Activated CD8-positive, alpha-beta T cell treated with anti-CD3 and anti-CD28 coated beads for 36 hours (primary cell): ENCODE measurements at regions not wholly inside any gene's neighbourhood (a gene's known extent, or its start where the extent isn't known, plus 50 kb on each side); places are given as distances from the start of the nearest gene placed in this dataset.

Experiments
- ATAC-seq: fragments of 200-7000 bp; cut with Tn5 transposase; one replicate; pipeline ENCODE4 v1.10.0; 2021; ENCODE audit warnings: mild to moderate bottlenecking, moderate library complexity
- CTCF ChIA-PET: fragments of 350-600 bp; sonication (Branson Sonifier 250); formaldehyde crosslinking; loops from one replicate; lab custom pipeline; 2021; ENCODE audit warnings: antibody characterized with exemption; lab: Charles Lee
- POLR2A ChIA-PET: fragments of 350-600 bp; sonication (Branson Sonifier 250); formaldehyde crosslinking; loops from one replicate; lab custom pipeline; 2021; ENCODE audit warnings: antibody characterized with exemption; lab: Charles Lee
- DNase-seq: peaks from one replicate; pipeline ENCODE4 v3.0.0-alpha.2; 2020
- H3K27ac Mint-ChIP-seq: one replicate; pipeline ENCODE4 v1.8.0; 2021; ENCODE audit warnings: mild to moderate bottlenecking, mixed read lengths
- H3K27me3 Mint-ChIP-seq: one replicate; pipeline ENCODE4 v1.8.0; 2021; ENCODE audit warnings: mixed read lengths
- H3K36me3 Mint-ChIP-seq: one replicate; pipeline ENCODE4 v1.8.0; 2021; ENCODE audit warnings: low read depth, mixed read lengths
- H3K4me1 Mint-ChIP-seq: one replicate; pipeline ENCODE4 v1.8.0; 2021; ENCODE audit warnings: low read depth, mixed read lengths
- H3K4me3 Mint-ChIP-seq: one replicate; pipeline ENCODE4 v1.8.0; 2021; ENCODE audit warnings: mild to moderate bottlenecking, moderate library complexity, mixed read lengths
- H3K9me3 Mint-ChIP-seq: one replicate; pipeline ENCODE4 v1.8.0; 2021; ENCODE audit warnings: mixed read lengths
- CTCF ChIP-seq: fragments of 200-600 bp; IDR thresholded peaks from one replicate; pipeline ENCODE4 v1.8.0; 2022; ENCODE audit warnings: antibody characterized with exemption, mild to moderate bottlenecking
- intact Hi-C: fragments of 100-400 bp; cut with micrococcal nuclease; formaldehyde crosslinking; loops from one replicate; pipeline ENCODE4 v1.10.0; 2022

DNA sequence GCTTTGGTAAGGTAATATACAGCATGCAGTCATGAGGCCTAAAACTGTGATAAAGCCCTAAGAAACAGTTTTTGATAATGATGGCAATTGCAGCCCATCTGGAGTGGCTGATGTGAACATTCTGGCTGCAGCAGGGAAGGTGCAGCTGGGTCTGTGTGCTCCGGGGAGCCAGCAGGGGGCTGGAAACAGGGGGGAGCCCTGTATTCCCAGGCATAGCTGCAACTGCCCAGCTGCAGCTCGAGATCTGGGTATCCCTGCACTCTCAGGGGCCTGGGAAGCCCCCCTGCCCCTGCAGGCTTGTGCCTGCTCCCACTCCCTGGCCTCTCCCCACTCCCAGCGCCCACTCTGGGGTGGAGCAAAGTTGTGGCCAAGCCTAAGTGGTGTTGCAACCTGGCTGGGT, 95.6 kb downstream of the RRAGB start:
- Mint-ChIP-seq H3K36me3 (no peaks in the 10 kb centered on the region), H3K27ac (no peak overlapping the region), H3K4me3 (no peak overlapping the region), H3K9me3 (no peaks in the 10 kb centered on the region), H3K27me3 (peaks cover 1% of the 10 kb centered on the region), H3K4me1 (no peaks in the 10 kb centered on the region)
- no peak for ATAC-seq
- TF ChIP-seq CTCF = no peak
- intact Hi-C loops = no loop called here
- ChIA-PET CTCF (no interaction called here), POLR2A (no interaction called here)
- no peak for DNase-seq

DNA sequence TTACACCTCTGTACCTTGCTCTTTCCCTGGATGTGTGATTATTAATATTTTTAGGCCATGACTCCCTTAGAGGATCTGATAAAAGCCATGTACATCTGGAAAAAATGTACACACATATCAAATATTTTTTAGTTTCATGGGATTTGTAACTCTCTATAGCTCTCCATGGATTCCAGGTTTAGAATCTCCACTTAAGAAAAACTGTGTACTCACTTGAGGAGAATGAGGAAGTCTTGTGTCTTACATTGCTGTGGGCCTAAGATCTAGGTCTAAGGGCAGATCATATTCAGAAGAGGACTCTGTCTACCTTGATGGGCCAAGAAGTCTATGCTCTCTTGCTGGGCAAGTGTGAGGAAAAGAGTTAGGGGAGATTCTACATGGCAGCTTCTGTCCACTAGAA, 98.0 kb downstream of the RRAGB start:
- Mint-ChIP-seq H3K27ac (no peak overlapping the region), H3K4me1 (no peaks in the 10 kb centered on the region), H3K27me3 (no peaks in the 10 kb centered on the region), H3K9me3 (no peaks in the 10 kb centered on the region), H3K4me3 (no peak overlapping the region), H3K36me3 (no peaks in the 10 kb centered on the region)
- TF ChIP-seq CTCF = no peak
- ChIA-PET POLR2A (no interaction called here), CTCF (no interaction called here)
- DNase-seq (no peak), ATAC-seq (no peak)
- intact Hi-C loops = no loop called here

DNA sequence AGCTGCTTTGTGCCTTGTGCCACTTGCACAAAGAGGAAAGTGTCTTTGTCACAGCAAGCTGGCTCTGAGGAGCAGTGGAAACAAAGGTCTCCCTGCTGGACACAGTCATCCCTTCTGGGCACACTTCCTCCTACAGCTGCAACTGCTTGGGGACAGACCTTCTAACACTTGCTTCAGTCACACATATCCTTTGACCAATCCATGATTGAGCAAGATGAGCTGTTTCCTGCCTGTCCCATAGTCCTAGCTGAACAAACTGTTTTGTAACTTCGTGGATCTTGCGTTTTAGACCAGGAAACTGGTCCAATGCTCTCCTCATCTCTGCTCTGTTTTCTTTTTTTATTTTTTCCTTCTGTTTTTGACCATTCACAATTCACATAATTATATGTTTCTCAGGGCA, 98.5 kb downstream of the RRAGB start:
- no peaks in the 10 kb centered on the region for H3K27me3 Mint-ChIP-seq
- H3K9me3 Mint-ChIP-seq = no peaks in the 10 kb centered on the region
- intact Hi-C loops = no loop called here
- no peaks in the 10 kb centered on the region for H3K4me1 Mint-ChIP-seq
- CTCF ChIA-PET = no interaction called here
- TF ChIP-seq CTCF = no peak
- ATAC-seq (no peak), DNase-seq (no peak)
- POLR2A ChIA-PET = no interaction called here
- no peak overlapping the region for H3K27ac Mint-ChIP-seq
- no peaks in the 10 kb centered on the region for H3K36me3 Mint-ChIP-seq
- H3K4me3 Mint-ChIP-seq = no peak overlapping the region

- H3K27ac Mint-ChIP-seq = no peak overlapping the region
- CTCF ChIA-PET = interaction anchor here (0.7 kb wide), 1 partner anchor 842 kb away, joined by 3 read pairs; no protein-coding TSS in a partner anchor
- no peaks in the 10 kb centered on the region for H3K36me3 Mint-ChIP-seq
- ATAC-seq (no peak), DNase-seq (no peak)
- no peak overlapping the region for H3K4me3 Mint-ChIP-seq
- no peak for TF ChIP-seq CTCF
- peaks cover 5% of the 10 kb centered on the region for H3K9me3 Mint-ChIP-seq
- H3K27me3 Mint-ChIP-seq = no peaks in the 10 kb centered on the region
- H3K4me1 Mint-ChIP-seq = no peaks in the 10 kb centered on the region
- intact Hi-C loops = no loop called here
- POLR2A ChIA-PET = no interaction called here
These were observed 101.3 kb downstream of the RRAGB start for GRCh38 chrX:55818673-55819375.

- Mint-ChIP-seq H3K9me3 (no peaks in the 10 kb centered on the region), H3K36me3 (no peaks in the 10 kb centered on the region), H3K4me1 (no peaks in the 10 kb centered on the region), H3K27ac (no peak overlapping the region), H3K27me3 (no peaks in the 10 kb centered on the region), H3K4me3 (no peak overlapping the region)
- no peak for TF ChIP-seq CTCF
- POLR2A ChIA-PET = no interaction called here
- ATAC-seq (no peak), DNase-seq (peak; percentile 3)
- intact Hi-C loops = no loop called here
- CTCF ChIA-PET = no interaction called here
These were observed 121.9 kb downstream of the RRAGB start for GRCh38 chrX:55839485-55839884.
